Heart left ventricle (tissue), 13 donors: ENCODE measurements at regions not wholly inside any gene's neighbourhood (a gene's known extent, or its start where the extent isn't known, plus 50 kb on each side); places are given as distances from the start of the nearest gene placed in this dataset.
"Not testable (repeated sequence)": the region's sequence is repeated elsewhere in the genome, so short reads cannot be mapped to it uniquely, and the experiment has no call there.

Source experiments
- CTCF ChIP-seq, 12 donors: fragments of 200-600 bp; sonication (generic) in 4 of 12; IDR thresholded peaks; one replicate each; pipeline versions ENCODE4 v1.5.0 to v1.8.0; 2018 to 2022; ENCODE audit warnings: antibody characterized with exemption in 12 of 12, mild to moderate bottlenecking in 5 of 12
- POLR2A ChIP-seq, 2 donors: fragments of 450-650 bp; IDR thresholded peaks; one replicate each; pipeline ENCODE4 v1.6.1; 2017; ENCODE audit warnings: antibody characterized with exemption in 2 of 2, mild to moderate bottlenecking in 2 of 2, moderate library complexity in 2 of 2
- donor health status: ischemic (EF 13 %, LVEDD 7.1; RV severe dilation, severe dysfunction).
- donor health status: DM: no; HTN: yes; CAD: no.
- donor health status: DM: no; HTN: no; CAD: no.
- donor health status: ischemic (EF 25% LVEDD 6.9; RV normal size, moderate dysfunction).
- donor health status: ischemic (EF 25% LVEDD 5.7; RV mildly dilated, moderate dysfunction).
- donor health status: ischemic (EF 35%, LVEDD 5.7; RV mildly dilated, moderate dysfunction).
- donor health status: nonischemic (EF 11% LVEDD 7.7; RV severe dilation, severe dysfunction).
- donor health status: DM: yes; HTN: yes; CAD: no.
- donor health status: PGD.
- donor health status: ischemic (EF 29% LVEDD 5.4; RV normal size, mild dysfunction).
- donor health status: nonischemic (EF 23%, LVEDD 6.1; RV moderate dilation, normal function).

DNA sequence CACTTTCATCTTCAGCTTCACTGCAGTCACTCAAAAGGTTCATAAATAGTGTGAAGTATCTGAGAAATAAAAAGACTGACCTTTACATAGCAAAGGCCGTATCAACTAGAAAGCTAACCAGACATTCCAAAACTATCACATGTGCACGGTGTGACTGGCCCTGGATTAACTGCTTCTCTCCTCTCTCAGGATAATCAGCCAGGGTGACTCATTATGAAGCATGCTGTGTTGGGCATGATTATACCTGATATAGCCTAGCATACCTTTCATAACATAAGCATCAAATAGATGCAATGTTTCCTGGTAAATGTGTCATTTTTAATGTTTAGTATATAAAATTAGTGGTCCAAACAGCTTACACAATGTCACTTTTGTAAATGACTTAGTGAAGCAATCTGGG lies 62.7 kb upstream of the POTEB3 start:
- not testable (repeated sequence) for TF ChIP-seq CTCF, POLR2A (IDR thresholded peaks at IDR 0.05)
